AG09309 (cell line): ENCODE measurements at regions not wholly inside any gene's neighbourhood (a gene's known extent, or its start where the extent isn't known, plus 50 kb on each side); places are given as distances from the start of the nearest gene placed in this dataset.
"Not testable (repeated sequence)": the region's sequence is repeated elsewhere in the genome, so short reads cannot be mapped to it uniquely, and the experiment has no call there.

ENCODE experiments used
- DNase-seq: peaks from one replicate; pipeline ENCODE4 v3.0.0-alpha.2; 2010; ENCODE audit warnings: low read depth
- H3K4me3 ChIP-seq: 2 replicates; pipeline ENCODE4 v1.5.1; 2011; ENCODE audit warnings: mild to moderate bottlenecking, low read depth, low read length, moderate library complexity; ENCODE audit not compliant: control insufficient read depth
- TF ChIP-seq, protein P1 (sequence below): IDR thresholded peaks from 2 replicates; pipeline ENCODE4 v1.5.1; 2011; ENCODE audit warnings: mild to moderate bottlenecking, low read depth, low read length, inconsistent platforms; ENCODE audit not compliant: insufficient read depth, control insufficient read depth; ENCODE audit errors: missing control alignments

- TF ChIP-seq, protein P1, sequence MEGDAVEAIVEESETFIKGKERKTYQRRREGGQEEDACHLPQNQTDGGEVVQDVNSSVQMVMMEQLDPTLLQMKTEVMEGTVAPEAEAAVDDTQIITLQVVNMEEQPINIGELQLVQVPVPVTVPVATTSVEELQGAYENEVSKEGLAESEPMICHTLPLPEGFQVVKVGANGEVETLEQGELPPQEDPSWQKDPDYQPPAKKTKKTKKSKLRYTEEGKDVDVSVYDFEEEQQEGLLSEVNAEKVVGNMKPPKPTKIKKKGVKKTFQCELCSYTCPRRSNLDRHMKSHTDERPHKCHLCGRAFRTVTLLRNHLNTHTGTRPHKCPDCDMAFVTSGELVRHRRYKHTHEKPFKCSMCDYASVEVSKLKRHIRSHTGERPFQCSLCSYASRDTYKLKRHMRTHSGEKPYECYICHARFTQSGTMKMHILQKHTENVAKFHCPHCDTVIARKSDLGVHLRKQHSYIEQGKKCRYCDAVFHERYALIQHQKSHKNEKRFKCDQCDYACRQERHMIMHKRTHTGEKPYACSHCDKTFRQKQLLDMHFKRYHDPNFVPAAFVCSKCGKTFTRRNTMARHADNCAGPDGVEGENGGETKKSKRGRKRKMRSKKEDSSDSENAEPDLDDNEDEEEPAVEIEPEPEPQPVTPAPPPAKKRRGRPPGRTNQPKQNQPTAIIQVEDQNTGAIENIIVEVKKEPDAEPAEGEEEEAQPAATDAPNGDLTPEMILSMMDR: no peak
- no peak for DNase-seq
- no peak overlapping the region for H3K4me3 ChIP-seq
These were observed 292.7 kb downstream of the ACTR3B start for GRCh38 chr7:153052206-153052605.

GRCh38 chr7:153061910-153062528, 302.5 kb downstream of the ACTR3B start:
- DNase-seq: no peak
- TF ChIP-seq, protein P1: no peak
- H3K4me3 ChIP-seq: no peak overlapping the region

GRCh38 chr7:153065051-153065450, 305.5 kb downstream of the ACTR3B start:
- no peak for DNase-seq
- no peak overlapping the region for H3K4me3 ChIP-seq
- TF ChIP-seq, protein P1: no peak

GRCh38 chr7:153066711-153067110, 307.2 kb downstream of the ACTR3B start:
- no peak overlapping the region for H3K4me3 ChIP-seq
- no peak for DNase-seq
- TF ChIP-seq, protein P1: no peak

GRCh38 chr7:153070141-153070540, 310.6 kb downstream of the ACTR3B start:
- H3K4me3 ChIP-seq: no peak overlapping the region
- no peak for DNase-seq
- TF ChIP-seq, protein P1: no peak

GRCh38 chr7:153072806-153073205, 313.3 kb downstream of the ACTR3B start:
- H3K4me3 ChIP-seq: no peak overlapping the region
- TF ChIP-seq, protein P1: no peak
- no peak for DNase-seq

GRCh38 chr7:153076289-153076688, 316.7 kb downstream of the ACTR3B start:
- not testable (repeated sequence) for DNase-seq, H3K4me3 ChIP-seq
